H1 (cell line): ENCODE measurements at regions not wholly inside any gene's neighbourhood (a gene's known extent, or its start where the extent isn't known, plus 50 kb on each side); places are given as distances from the start of the nearest gene placed in this dataset.

ENCODE experiments used
- EGR1 ChIP-seq: IDR thresholded peaks from 2 replicates; pipeline ENCODE4 v1.6.1; 2011; ENCODE audit warnings: low read depth, low read length, borderline replicate concordance
- KDM1A ChIP-seq: fragments of 200-600, 300-600 bp; sonication (generic); IDR thresholded peaks from 2 replicates; pipeline ENCODE4 v1.7.1; 2016; ENCODE audit warnings: mild to moderate bottlenecking, low read length, borderline replicate concordance
- KDM5A ChIP-seq: fragments of 200-600 bp; IDR thresholded peaks from 2 replicates; pipeline ENCODE4 v1.7.1; 2012; ENCODE audit warnings: mild to moderate bottlenecking, low read length, inconsistent platforms, mixed read lengths
- RAD21 ChIP-seq, 2 experiments: IDR thresholded peaks in 1 of 2; conservative IDR thresholded peaks in 1 of 2; 2 replicates each; pipeline ENCODE4 v1.6.1; 2011; ENCODE audit warnings: low read depth in 2 of 2, low read length in 2 of 2, improper control_type of control experiment in 1 of 2, inconsistent platforms in 1 of 2, mild to moderate bottlenecking in 1 of 2, moderate library complexity in 1 of 2
- RBBP5 ChIP-seq: IDR thresholded peaks from 2 replicates; pipeline ENCODE4 v1.7.1; 2012; ENCODE audit warnings: low read depth, mild to moderate bottlenecking, inconsistent platforms, low read length, moderate library complexity, borderline replicate concordance
- TAF1 ChIP-seq: IDR thresholded peaks from 2 replicates; pipeline ENCODE4 v1.6.1; 2011; ENCODE audit warnings: mild to moderate bottlenecking, low read depth, low read length
- YY1 ChIP-seq: IDR thresholded peaks from 2 replicates; pipeline ENCODE4 v1.6.1; 2011; ENCODE audit warnings: low read depth, mild to moderate bottlenecking, low read length
- TF ChIP-seq, protein P1 (sequence below), 3 experiments: IDR thresholded peaks; 1 replicate in 2 of 3; 2 replicates in 1 of 3; pipeline versions ENCODE4 v1.5.1 to v1.6.1; 2011; ENCODE audit warnings: low read length in 3 of 3, mild to moderate bottlenecking in 3 of 3, inconsistent platforms in 2 of 3, low read depth in 1 of 3, moderate library complexity in 1 of 3; ENCODE audit not compliant: insufficient read depth in 1 of 3; ENCODE audit errors: control extremely low read depth in 1 of 3

DNA sequence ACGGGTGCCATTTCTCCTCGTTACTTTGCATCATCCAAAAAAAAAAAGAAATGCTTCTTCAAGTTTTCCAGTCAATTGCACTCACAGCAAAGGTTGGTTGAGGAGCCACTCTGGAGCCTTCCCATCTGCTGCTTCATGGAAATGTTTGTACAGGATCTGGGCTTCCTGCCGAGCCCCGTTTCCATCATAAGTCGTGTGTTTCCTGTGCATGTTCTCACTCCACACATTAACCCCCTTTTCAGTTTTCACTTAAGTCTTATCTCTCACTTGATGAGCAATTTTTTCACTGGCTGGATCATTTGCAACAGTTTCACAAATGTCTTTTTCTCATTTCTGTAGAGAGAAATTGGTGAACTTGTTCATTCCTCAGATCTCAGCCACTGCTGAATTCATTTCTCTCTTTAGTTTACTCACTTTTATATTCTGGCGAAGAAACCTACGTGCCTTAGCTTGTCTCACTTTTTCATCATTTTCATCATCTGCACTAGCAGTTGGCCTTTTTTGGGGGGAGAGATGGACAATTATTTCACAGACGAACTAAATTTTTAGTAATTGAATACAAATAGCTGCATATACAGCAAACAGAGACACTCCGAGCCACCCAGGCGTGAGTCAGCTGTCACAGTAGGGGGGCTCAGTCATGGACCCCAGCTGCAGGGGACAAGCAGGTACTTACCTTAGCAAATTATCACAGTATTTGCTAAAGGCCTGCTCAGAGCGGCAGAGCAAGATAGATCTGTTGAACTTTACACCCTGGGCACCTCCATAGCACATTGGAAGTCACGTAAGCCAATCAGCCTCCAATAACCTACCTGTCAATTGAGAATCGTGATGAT is 750.8 kb upstream of the ID2 start:
- TF ChIP-seq KDM1A = no peak
- TF ChIP-seq TAF1 = no peak
- TF ChIP-seq, protein P1, sequence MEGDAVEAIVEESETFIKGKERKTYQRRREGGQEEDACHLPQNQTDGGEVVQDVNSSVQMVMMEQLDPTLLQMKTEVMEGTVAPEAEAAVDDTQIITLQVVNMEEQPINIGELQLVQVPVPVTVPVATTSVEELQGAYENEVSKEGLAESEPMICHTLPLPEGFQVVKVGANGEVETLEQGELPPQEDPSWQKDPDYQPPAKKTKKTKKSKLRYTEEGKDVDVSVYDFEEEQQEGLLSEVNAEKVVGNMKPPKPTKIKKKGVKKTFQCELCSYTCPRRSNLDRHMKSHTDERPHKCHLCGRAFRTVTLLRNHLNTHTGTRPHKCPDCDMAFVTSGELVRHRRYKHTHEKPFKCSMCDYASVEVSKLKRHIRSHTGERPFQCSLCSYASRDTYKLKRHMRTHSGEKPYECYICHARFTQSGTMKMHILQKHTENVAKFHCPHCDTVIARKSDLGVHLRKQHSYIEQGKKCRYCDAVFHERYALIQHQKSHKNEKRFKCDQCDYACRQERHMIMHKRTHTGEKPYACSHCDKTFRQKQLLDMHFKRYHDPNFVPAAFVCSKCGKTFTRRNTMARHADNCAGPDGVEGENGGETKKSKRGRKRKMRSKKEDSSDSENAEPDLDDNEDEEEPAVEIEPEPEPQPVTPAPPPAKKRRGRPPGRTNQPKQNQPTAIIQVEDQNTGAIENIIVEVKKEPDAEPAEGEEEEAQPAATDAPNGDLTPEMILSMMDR (IDR thresholded peaks at IDR 0.05; ENCODE audit: control extremely low read depth in 1 of 3, insufficient read depth in 1 of 3, low read depth in 1 of 3, low read length in 3 of 3) = no peak
- TF ChIP-seq KDM5A = no peak
- no peak for TF ChIP-seq YY1
- TF ChIP-seq EGR1 = no peak
- no peak for TF ChIP-seq RBBP5
- no peak for TF ChIP-seq RAD21 (IDR thresholded peaks at IDR 0.05 in 1 of 2, conservative IDR thresholded peaks at IDR 0.05 in 1 of 2; ENCODE audit: low read depth in 2 of 2, low read length in 2 of 2)
